MCF 10A (cell line): ENCODE measurements at regions not wholly inside any gene's neighbourhood (a gene's known extent, or its start where the extent isn't known, plus 50 kb on each side); places are given as distances from the start of the nearest gene placed in this dataset.
A peak's percentile ranks its signal among the peaks of the same experiment; 100 is the strongest.

Experiments
- BruUV-seq: library from RNA; stranded (reverse); fragments of 400-500 nt; replicated peaks from 2 replicates; lab custom pipeline; 2021; lab: Mats Ljungman, UMichigan
- CTCF ChIA-PET: fragments of 300-600 bp; sonication (Branson Sonifier 250); formaldehyde crosslinking; extraction: SDS; loops from one replicate; lab custom pipeline; 2021; ENCODE audit warnings: antibody characterized with exemption, inconsistent platforms; lab: Yijun Ruan, JAX
- POLR2A ChIA-PET: fragments of 300-600, 350-650 bp; sonication (Branson Sonifier 250); formaldehyde crosslinking; extraction: SDS; loops from one replicate; lab custom pipeline; 2020; ENCODE audit warnings: antibody characterized with exemption, inconsistent platforms; lab: Yijun Ruan, JAX
- DNase-seq: peaks from one replicate; pipeline ENCODE4 v3.0.0-alpha.2; 2018; ENCODE audit not compliant: unreplicated experiment
- H3K27ac Mint-ChIP-seq: one replicate; pipeline ENCODE4 v1.8.0; 2022; ENCODE audit warnings: mild to moderate bottlenecking, low read depth, mixed read lengths; ENCODE audit not compliant: unreplicated experiment
- H3K27me3 Mint-ChIP-seq: one replicate; pipeline ENCODE4 v1.8.0; 2022; ENCODE audit warnings: mixed read lengths; ENCODE audit not compliant: insufficient read depth, unreplicated experiment
- H3K36me3 Mint-ChIP-seq: one replicate; pipeline ENCODE4 v1.8.0; 2022; ENCODE audit warnings: mild to moderate bottlenecking, moderate library complexity, mixed read lengths; ENCODE audit not compliant: insufficient read depth, unreplicated experiment
- H3K4me1 Mint-ChIP-seq: one replicate; pipeline ENCODE4 v1.8.0; 2022; ENCODE audit warnings: mixed read lengths; ENCODE audit not compliant: insufficient read depth, unreplicated experiment
- H3K4me3 Mint-ChIP-seq: one replicate; pipeline ENCODE4 v1.8.0; 2022; ENCODE audit warnings: mild to moderate bottlenecking, moderate library complexity, mixed read lengths; ENCODE audit not compliant: unreplicated experiment
- H3K9me3 Mint-ChIP-seq: one replicate; pipeline ENCODE4 v1.8.0; 2022; ENCODE audit warnings: mixed read lengths; ENCODE audit not compliant: unreplicated experiment
- CTCF ChIP-seq: fragments of 200-600 bp; IDR thresholded peaks from one replicate; pipeline ENCODE4 v1.8.0; 2022; ENCODE audit warnings: antibody characterized with exemption, mild to moderate bottlenecking; ENCODE audit not compliant: unreplicated experiment
- intact Hi-C: fragments of 100-400 bp; cut with micrococcal nuclease; formaldehyde crosslinking; loops from 2 replicates; pipeline ENCODE4 v1.14.1; 2022

GRCh38 chr1:192933744-192934143 lies 124.9 kb downstream of the RGS2 start:
- H3K9me3 Mint-ChIP-seq: no peaks in the 10 kb centered on the region
- no peaks in the 10 kb centered on the region for H3K4me1 Mint-ChIP-seq
- H3K36me3 Mint-ChIP-seq: no peaks in the 10 kb centered on the region
- ChIA-PET CTCF (interaction anchor here (0.7 to 1.1 kb wide), 5 partner anchors 17 to 459 kb away, joined by 3 to 5 read pairs (median 3); no protein-coding TSS in a partner anchor), POLR2A (interaction anchor here (0.9 to 3.1 kb wide), 2 partner anchors 10 to 126 kb away, joined by 3 to 7 read pairs; no protein-coding TSS in a partner anchor)
- no TSS peak for BruUV-seq
- DNase-seq: no peak
- no peaks in the 10 kb centered on the region for H3K27me3 Mint-ChIP-seq
- no peak overlapping the region for H3K27ac Mint-ChIP-seq
- no peak for TF ChIP-seq CTCF
- intact Hi-C loops: no loop called here
- no peak overlapping the region for H3K4me3 Mint-ChIP-seq

DNA sequence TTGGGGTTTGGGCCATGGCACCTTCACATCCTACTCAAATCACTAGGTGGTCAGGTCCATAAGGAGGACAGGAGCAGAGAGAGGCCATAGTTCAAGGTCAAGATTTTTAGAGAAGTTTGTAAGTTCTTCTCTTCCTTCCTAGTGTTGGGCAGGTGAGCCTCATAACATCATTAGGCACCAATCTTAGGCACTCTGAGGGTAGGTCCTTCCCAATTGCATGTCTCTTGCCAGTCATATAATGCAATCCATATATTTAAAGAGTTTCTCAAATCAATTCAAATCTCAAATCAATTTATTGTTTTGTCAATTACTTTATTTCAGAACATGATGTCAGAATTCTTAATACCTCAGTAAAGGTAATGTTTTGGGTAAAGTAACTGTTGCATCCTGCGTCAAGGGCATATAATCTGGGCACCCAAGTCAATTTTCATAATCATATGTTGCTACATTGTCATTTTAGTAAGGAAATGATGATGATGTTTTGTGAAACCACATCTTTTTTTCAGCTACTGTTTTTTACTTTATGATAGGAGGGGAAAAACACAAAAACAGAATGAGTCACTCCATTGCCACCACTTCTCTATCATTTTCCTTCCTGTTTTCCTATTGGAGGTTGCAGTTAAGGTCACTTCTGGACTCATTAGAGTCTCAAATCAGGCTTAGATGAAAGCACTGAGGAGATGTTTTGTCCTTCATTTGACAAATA lies 122.7 kb downstream of the UCHL5 start:
- TF ChIP-seq CTCF: no peak
- peaks cover 5% of the 10 kb centered on the region for H3K4me1 Mint-ChIP-seq
- intact Hi-C loops: no loop called here
- H3K27me3 Mint-ChIP-seq: no peaks in the 10 kb centered on the region
- CTCF ChIA-PET: interaction anchor here (0.7 to 1.2 kb wide), 2 partner anchors 9 to 124 kb away, joined by 3 read pairs; no protein-coding TSS in a partner anchor
- no peaks in the 10 kb centered on the region for H3K36me3 Mint-ChIP-seq
- no TSS peak for BruUV-seq
- H3K4me3 Mint-ChIP-seq: no peak overlapping the region
- DNase-seq: peak; percentile 13
- POLR2A ChIA-PET: interaction anchor here (3.1 kb wide), 1 partner anchor 7 kb away, joined by 7 read pairs; no protein-coding TSS in a partner anchor
- no peaks in the 10 kb centered on the region for H3K9me3 Mint-ChIP-seq
- no peak overlapping the region for H3K27ac Mint-ChIP-seq

DNA sequence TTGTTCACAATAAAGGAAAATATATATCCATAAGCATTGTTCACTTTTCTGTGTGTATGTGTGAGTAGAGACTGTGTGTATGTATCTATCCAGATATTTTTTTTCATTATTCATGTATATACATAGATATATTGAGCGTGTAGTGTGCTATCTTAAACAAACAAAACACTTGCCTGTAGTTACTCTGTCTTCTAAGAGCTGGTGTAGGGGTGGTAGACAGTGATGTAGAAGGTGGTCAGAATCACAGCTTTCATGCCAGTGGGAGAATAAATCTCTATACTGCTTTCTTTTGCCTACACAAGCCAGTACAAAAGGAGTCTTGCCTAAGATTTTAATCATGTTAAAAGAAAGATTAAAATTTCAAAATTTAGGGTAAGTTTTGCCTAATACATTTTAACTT lies 122.0 kb downstream of the UCHL5 start:
- H3K27ac Mint-ChIP-seq: no peak overlapping the region
- intact Hi-C loops: no loop called here
- no peak for DNase-seq
- POLR2A ChIA-PET: interaction anchor here (0.8 kb wide), 1 partner anchor 22 kb away, joined by 3 read pairs; no protein-coding TSS in a partner anchor
- no TSS peak for BruUV-seq
- H3K36me3 Mint-ChIP-seq: no peaks in the 10 kb centered on the region
- peaks cover 5% of the 10 kb centered on the region for H3K4me1 Mint-ChIP-seq
- H3K4me3 Mint-ChIP-seq: no peak overlapping the region
- no peaks in the 10 kb centered on the region for H3K27me3 Mint-ChIP-seq
- CTCF ChIA-PET: interaction anchor here (0.6 to 0.7 kb wide), 2 partner anchors 10 to 125 kb away, joined by 3 read pairs; no protein-coding TSS in a partner anchor
- TF ChIP-seq CTCF: no peak
- no peaks in the 10 kb centered on the region for H3K9me3 Mint-ChIP-seq

- no peaks in the 10 kb centered on the region for H3K36me3 Mint-ChIP-seq
- POLR2A ChIA-PET: interaction anchor here (0.8 to 2.7 kb wide), 3 partner anchors 13 to 32 kb away, joined by 3 to 10 read pairs (median 4); no protein-coding TSS in a partner anchor
These were observed 119.7 kb downstream of the UCHL5 start for GRCh38 chr1:192939440-192939839.

More at GRCh38 chr1:192939440-192939839, 119.7 kb downstream of the UCHL5 start:
- no peaks in the 10 kb centered on the region for H3K9me3 Mint-ChIP-seq
- TF ChIP-seq CTCF: no peak
- H3K4me3 Mint-ChIP-seq: no peak overlapping the region
- H3K27me3 Mint-ChIP-seq: no peaks in the 10 kb centered on the region
- H3K4me1 Mint-ChIP-seq: peaks cover 5% of the 10 kb centered on the region
- no peak overlapping the region for H3K27ac Mint-ChIP-seq
- CTCF ChIA-PET: interaction anchor here (0.6 to 1.4 kb wide), 4 partner anchors 12 to 246 kb away, joined by 3 to 4 read pairs (median 3); no protein-coding TSS in a partner anchor
- no TSS peak for BruUV-seq
- DNase-seq: no peak
- intact Hi-C loops: no loop called here
